Uterus (tissue), 2 donors: ENCODE measurements at regions not wholly inside any gene's neighbourhood (a gene's known extent, or its start where the extent isn't known, plus 50 kb on each side); places are given as distances from the start of the nearest gene placed in this dataset.

Experiments
- POLR2A ChIP-seq, 2 donors: fragments of 450-650 bp; IDR thresholded peaks; one replicate each; pipeline ENCODE4 v1.6.1; 2016; ENCODE audit warnings: antibody characterized with exemption in 2 of 2, mild to moderate bottlenecking in 1 of 2, moderate library complexity in 1 of 2
- TF ChIP-seq, protein P1 (sequence below), 4 experiments: fragments of 200-600 bp in 2 of 4; fragments of 450-650 bp in 2 of 4; sonication (generic) in 2 of 4; IDR thresholded peaks; one replicate each; pipeline ENCODE4 v1.5.1; 2016 to 2019; ENCODE audit warnings: antibody characterized with exemption in 4 of 4, mild to moderate bottlenecking in 2 of 4, moderate library complexity in 1 of 4

DNA sequence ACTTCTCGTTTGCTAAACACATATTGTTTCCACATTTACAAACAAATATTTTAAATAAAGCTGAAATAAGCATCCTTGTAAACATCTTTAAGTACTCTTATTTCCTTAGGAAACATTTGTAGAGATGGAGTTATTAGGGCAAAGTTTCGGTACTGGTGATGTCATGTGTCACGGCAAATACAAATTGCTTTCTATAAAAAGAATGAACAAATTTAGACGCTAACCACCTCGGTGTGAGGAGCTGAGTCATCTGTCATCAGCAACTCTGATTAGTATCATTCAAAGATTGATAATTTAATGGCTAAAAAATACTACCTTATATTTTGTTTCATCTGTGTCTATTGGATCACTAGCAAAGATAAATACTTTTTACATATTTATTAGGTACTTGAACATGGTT is 982.0 kb downstream of the VRK1 start:
- TF ChIP-seq, protein P1, sequence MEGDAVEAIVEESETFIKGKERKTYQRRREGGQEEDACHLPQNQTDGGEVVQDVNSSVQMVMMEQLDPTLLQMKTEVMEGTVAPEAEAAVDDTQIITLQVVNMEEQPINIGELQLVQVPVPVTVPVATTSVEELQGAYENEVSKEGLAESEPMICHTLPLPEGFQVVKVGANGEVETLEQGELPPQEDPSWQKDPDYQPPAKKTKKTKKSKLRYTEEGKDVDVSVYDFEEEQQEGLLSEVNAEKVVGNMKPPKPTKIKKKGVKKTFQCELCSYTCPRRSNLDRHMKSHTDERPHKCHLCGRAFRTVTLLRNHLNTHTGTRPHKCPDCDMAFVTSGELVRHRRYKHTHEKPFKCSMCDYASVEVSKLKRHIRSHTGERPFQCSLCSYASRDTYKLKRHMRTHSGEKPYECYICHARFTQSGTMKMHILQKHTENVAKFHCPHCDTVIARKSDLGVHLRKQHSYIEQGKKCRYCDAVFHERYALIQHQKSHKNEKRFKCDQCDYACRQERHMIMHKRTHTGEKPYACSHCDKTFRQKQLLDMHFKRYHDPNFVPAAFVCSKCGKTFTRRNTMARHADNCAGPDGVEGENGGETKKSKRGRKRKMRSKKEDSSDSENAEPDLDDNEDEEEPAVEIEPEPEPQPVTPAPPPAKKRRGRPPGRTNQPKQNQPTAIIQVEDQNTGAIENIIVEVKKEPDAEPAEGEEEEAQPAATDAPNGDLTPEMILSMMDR (IDR thresholded peaks at IDR 0.05), result no peak
- no peak for TF ChIP-seq POLR2A (IDR thresholded peaks at IDR 0.05)
